GM19328 (cell line): ENCODE measurements at regions not wholly inside any gene's neighbourhood (a gene's known extent, or its start where the extent isn't known, plus 50 kb on each side); places are given as distances from the start of the nearest gene placed in this dataset.

Experiments
- ATAC-seq: cut with Tn5 transposase; IDR thresholded peaks from one replicate; pipeline ENCODE4 v1.9.1; 2021; ENCODE audit warnings: mild to moderate bottlenecking, moderate library complexity; ENCODE audit not compliant: unreplicated experiment

DNA sequence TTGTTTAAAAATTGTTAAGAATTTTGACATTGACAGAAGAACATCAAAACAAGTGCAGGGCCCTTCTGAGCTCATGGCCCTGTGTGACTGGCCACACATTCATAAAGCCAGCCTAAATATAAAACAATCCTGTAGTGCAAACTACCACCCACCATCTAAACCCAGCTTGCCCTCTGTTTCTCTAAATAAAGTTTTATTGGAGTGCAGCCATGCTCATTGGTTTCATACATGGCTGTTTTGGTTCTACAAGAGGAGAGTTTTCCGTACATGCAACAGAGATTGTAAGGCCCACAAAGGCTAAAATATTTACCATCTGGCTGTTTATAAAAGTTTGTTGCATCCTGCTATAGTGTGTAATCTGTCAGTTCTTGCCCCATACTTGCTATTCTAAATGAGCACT lies 54.6 kb upstream of the TRIM24 start:
- no peak for ATAC-seq

DNA sequence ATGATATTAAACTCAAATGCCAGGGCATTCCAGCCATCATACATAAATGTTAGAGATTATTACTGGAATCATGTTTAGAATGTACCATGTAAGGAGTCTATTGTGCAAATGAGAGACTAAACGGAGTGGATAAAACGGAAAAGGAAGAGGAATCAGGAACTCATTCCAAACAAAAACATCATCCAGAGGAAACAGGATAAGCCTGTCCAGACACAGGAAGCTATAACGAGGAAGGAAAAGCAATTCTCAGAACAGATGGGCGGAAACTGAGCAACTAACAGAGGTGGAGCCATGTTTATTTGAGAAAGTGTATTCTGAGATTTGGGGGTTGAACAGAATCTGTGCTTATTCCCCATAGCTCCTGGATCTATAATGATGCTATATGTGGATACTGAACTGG lies 52.3 kb upstream of the TRIM24 start:
- ATAC-seq, result no peak
